ENCODE measurements at regions not wholly inside any gene's neighbourhood (a gene's known extent, or its start where the extent isn't known, plus 50 kb on each side); places are given as distances from the start of the nearest gene placed in this dataset.

DNA sequence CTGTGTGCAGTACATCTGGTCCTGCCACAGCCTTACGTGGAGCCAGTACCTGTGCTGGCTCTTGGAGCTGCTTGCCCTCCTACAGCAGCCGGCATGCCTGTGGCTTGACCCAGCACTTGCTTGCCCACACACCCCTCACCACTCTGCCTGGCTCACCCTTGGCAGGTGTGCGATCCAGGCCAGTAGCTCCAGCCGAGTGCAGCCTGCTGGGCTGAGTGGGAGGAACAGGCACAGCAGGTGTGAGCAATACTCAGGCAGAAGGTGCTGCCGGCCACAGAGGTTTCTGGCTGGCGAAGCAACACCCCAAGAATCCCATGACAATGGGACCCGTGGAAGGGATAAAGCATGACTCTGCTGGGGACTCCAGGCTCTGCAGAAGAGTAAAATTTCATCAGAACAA is 173.5 kb upstream of the ADCY1 start (continued):
- TF ChIP-seq, protein P1, sequence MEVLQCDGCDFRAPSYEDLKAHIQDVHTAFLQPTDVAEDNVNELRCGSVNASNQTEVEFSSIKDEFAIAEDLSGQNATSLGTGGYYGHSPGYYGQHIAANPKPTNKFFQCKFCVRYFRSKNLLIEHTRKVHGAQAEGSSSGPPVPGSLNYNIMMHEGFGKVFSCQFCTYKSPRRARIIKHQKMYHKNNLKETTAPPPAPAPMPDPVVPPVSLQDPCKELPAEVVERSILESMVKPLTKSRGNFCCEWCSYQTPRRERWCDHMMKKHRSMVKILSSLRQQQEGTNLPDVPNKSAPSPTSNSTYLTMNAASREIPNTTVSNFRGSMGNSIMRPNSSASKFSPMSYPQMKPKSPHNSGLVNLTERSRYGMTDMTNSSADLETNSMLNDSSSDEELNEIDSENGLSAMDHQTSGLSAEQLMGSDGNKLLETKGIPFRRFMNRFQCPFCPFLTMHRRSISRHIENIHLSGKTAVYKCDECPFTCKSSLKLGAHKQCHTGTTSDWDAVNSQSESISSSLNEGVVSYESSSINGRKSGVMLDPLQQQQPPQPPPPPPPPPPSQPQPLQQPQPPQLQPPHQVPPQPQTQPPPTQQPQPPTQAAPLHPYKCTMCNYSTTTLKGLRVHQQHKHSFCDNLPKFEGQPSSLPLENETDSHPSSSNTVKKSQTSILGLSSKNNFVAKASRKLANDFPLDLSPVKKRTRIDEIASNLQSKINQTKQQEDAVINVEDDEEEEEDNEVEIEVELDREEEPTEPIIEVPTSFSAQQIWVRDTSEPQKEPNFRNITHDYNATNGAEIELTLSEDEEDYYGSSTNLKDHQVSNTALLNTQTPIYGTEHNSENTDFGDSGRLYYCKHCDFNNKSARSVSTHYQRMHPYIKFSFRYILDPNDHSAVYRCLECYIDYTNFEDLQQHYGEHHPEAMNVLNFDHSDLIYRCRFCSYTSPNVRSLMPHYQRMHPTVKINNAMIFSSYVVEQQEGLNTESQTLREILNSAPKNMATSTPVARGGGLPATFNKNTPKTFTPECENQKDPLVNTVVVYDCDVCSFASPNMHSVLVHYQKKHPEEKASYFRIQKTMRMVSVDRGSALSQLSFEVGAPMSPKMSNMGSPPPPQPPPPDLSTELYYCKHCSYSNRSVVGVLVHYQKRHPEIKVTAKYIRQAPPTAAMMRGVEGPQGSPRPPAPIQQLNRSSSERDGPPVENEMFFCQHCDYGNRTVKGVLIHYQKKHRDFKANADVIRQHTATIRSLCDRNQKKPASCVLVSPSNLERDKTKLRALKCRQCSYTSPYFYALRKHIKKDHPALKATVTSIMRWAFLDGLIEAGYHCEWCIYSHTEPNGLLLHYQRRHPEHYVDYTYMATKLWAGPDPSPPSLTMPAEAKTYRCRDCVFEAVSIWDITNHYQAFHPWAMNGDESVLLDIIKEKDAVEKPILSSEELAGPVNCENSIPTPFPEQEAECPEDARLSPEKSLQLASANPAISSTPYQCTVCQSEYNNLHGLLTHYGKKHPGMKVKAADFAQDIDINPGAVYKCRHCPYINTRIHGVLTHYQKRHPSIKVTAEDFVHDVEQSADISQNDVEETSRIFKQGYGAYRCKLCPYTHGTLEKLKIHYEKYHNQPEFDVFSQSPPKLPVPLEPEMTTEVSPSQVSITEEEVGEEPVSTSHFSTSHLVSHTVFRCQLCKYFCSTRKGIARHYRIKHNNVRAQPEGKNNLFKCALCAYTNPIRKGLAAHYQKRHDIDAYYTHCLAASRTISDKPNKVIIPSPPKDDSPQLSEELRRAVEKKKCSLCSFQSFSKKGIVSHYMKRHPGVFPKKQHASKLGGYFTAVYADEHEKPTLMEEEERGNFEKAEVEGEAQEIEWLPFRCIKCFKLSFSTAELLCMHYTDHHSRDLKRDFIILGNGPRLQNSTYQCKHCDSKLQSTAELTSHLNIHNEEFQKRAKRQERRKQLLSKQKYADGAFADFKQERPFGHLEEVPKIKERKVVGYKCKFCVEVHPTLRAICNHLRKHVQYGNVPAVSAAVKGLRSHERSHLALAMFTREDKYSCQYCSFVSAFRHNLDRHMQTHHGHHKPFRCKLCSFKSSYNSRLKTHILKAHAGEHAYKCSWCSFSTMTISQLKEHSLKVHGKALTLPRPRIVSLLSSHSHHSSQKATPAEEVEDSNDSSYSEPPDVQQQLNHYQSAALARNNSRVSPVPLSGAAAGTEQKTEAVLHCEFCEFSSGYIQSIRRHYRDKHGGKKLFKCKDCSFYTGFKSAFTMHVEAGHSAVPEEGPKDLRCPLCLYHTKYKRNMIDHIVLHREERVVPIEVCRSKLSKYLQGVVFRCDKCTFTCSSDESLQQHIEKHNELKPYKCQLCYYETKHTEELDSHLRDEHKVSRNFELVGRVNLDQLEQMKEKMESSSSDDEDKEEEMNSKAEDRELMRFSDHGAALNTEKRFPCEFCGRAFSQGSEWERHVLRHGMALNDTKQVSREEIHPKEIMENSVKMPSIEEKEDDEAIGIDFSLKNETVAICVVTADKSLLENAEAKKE (CRISPR knock-in tag; IDR thresholded peaks at IDR 0.05) = no peak
- no peak for TF ChIP-seq POLR2AphosphoS5 (IDR thresholded peaks at IDR 0.05; ENCODE audit: low read depth)
- TF ChIP-seq REST (IDR thresholded peaks at IDR 0.05; ENCODE audit: unreplicated experiment) = no peak
- no peak for TF ChIP-seq EZH2phosphoT487 (IDR thresholded peaks at IDR 0.05; ENCODE audit: unreplicated experiment)
- TF ChIP-seq ZNF331 (CRISPR knock-in tag; IDR thresholded peaks at IDR 0.05; ENCODE audit: low read depth) = no peak
- no peak for TF ChIP-seq STAT1 (IDR thresholded peaks at IDR 0.05; ENCODE audit: unreplicated experiment)

DNA sequence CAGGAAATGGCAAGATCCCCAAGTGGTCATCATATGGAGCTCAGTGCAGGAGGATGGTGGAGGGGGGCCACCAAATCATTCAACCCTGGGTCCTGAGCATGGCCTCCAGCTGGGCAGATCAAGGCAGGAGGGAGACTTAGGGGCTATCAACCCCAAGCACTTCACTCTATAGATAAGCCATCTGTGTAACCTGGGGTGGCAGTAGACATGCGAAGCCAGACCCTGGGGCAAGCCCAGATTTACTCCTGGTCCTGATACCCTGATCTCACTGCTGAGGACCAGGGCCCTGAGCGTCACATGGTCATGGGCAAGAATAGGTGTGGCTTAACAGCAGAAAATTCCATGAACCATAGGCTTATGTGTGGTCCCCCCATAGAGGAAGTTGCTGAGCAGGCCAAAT is 173.0 kb upstream of the ADCY1 start:
- Histone ChIP-seq H3K4me2 (no peak overlapping the region), H3K27me3 (ENCODE audit: insufficient read depth) (no peaks in the 10 kb centered on the region), H2AFZ (no peak overlapping the region), H3K9me2 (ENCODE audit: insufficient read depth) (peaks cover 2% of the 10 kb centered on the region; the same call in 1 of the 2 replicates), H3K79me2 (replicated peaks; ENCODE audit: insufficient read depth) (no peaks in the 10 kb centered on the region), H3K4me1 (ENCODE audit: insufficient read depth) (no peaks in the 10 kb centered on the region), H3K27ac (ENCODE audit: low read depth) (no peak overlapping the region), H4K20me1 (replicated peaks; ENCODE audit: insufficient read depth) (no peaks in the 10 kb centered on the region), H3K4me3 (no peak overlapping the region), H3F3A (replicated peaks; ENCODE audit: low read depth) (no peaks in the 10 kb centered on the region), H3K36me3 (ENCODE audit: insufficient read depth) (no peaks in the 10 kb centered on the region)
- no peak for TF ChIP-seq POLR2AphosphoS5 (IDR thresholded peaks at IDR 0.05; ENCODE audit: low read depth)
- TF ChIP-seq ETS1 (IDR thresholded peaks at IDR 0.05) = no peak
- no peak for TF ChIP-seq NANOG (IDR thresholded peaks at IDR 0.05; ENCODE audit: borderline replicate concordance)
- TF ChIP-seq EZH2 (IDR thresholded peaks at IDR 0.05; ENCODE audit: low read depth, unreplicated experiment) = no peak
- no peak overlapping the region for H3K4me3 Mint-ChIP-seq
- DNase-seq (ENCODE audit: low spot score) (no peak), ATAC-seq (no peak)
- no peak overlapping the region for H3K27ac Mint-ChIP-seq
- peaks cover 4% of the 10 kb centered on the region for H3K27me3 Mint-ChIP-seq (ENCODE audit: insufficient read depth, low read depth, poor library complexity)
- H3K9me3 Mint-ChIP-seq = peaks cover 20% of the 10 kb centered on the region; the same call in 2 of the 3 replicates
- H3K4me1 Mint-ChIP-seq = no peaks in the 10 kb centered on the region
- no peaks in the 10 kb centered on the region for H3K36me3 Mint-ChIP-seq (ENCODE audit: low read depth)

Measured in GM23338 (cell line).